K562 (cell line): ENCODE measurements at regions not wholly inside any gene's neighbourhood (a gene's known extent, or its start where the extent isn't known, plus 50 kb on each side); places are given as distances from the start of the nearest gene placed in this dataset.
"Not testable (repeated sequence)": the region's sequence is repeated elsewhere in the genome, so short reads cannot be mapped to it uniquely, and the experiment has no call there.

Experiments used
- ATAC-seq: fragments of 200-7000 bp; cut with Tn5 transposase; 3 replicates; pipeline ENCODE4 v1.9.1; 2020; ENCODE audit warnings: moderate library complexity
- BruUV-seq: library from RNA; stranded (reverse); fragments of 400-500 nt; replicated peaks from 2 replicates; lab custom pipeline; 2021; lab: Mats Ljungman, UMichigan
- CTCF ChIA-PET: fragments of 300-600 bp; formaldehyde crosslinking; extraction: SDS; loops from one replicate; lab custom pipeline; 2021; ENCODE audit warnings: low intra/inter-chr PET ratio; lab: Yijun Ruan, JAX
- POLR2A ChIA-PET: fragments of 300-600, 350-650 bp; sonication (Branson Sonifier 250); formaldehyde crosslinking; extraction: SDS; loops from one replicate; lab custom pipeline; 2021; ENCODE audit warnings: antibody characterized with exemption, inconsistent platforms; lab: Yijun Ruan, JAX
- DNase-seq, 4 experiments: peaks; one replicate each; pipeline versions ENCODE4 v3.0.0 to v3.0.0-alpha.2; 2011 to 2018; ENCODE audit warnings: low spot score in 3 of 4, mixed read lengths in 3 of 4; ENCODE audit errors: extremely low read depth in 1 of 4
- FAIRE-seq: peaks from 2 replicates; lab custom pipeline; 2011; peaks lifted over from hg19 to GRCh38; lab: Jason Lieb, UNC
- H2AFZ ChIP-seq: 2 replicates; pipeline ENCODE4 v1.6.0; 2011; ENCODE audit warnings: low read depth, low read length, control low read depth, inconsistent platforms
- H3K27ac ChIP-seq: fragments of 200-600 bp; 3 replicates; pipeline ENCODE4 v1.8.0; 2011; ENCODE audit warnings: low read depth, mild to moderate bottlenecking, control low read depth, inconsistent platforms, low read length, moderate library complexity, mixed read lengths; ENCODE audit errors: extremely low read depth
- H3K27me3 ChIP-seq, 2 experiments: fragments of 300-600 bp in 1 of 2; 2 replicates in 1 of 2; 3 replicates in 1 of 2; pipeline versions ENCODE4 v1.6.0 to v1.8.0; 2011; ENCODE audit warnings: inconsistent platforms in 2 of 2, low read length in 2 of 2, mild to moderate bottlenecking in 1 of 2, mixed read lengths in 1 of 2, moderate library complexity in 1 of 2; ENCODE audit not compliant: control insufficient read depth in 2 of 2, insufficient read depth in 2 of 2
- H3K36me3 ChIP-seq: fragments of 300-600 bp; 3 replicates; pipeline ENCODE4 v1.8.0; 2011; ENCODE audit warnings: mild to moderate bottlenecking, low read length, inconsistent platforms; ENCODE audit not compliant: control insufficient read depth, insufficient read depth
- H3K4me1 ChIP-seq, 2 experiments: fragments of 200-600 bp in 1 of 2; replicated peaks in 1 of 2; 2 replicates in 1 of 2; 3 replicates in 1 of 2; pipeline versions ENCODE4 v1.5.1 to v1.8.0; 2011; ENCODE audit warnings: inconsistent platforms in 2 of 2, low read length in 2 of 2, mild to moderate bottlenecking in 1 of 2, mixed read lengths in 1 of 2, moderate library complexity in 1 of 2; ENCODE audit not compliant: control insufficient read depth in 2 of 2, insufficient read depth in 2 of 2
- H3K4me2 ChIP-seq: 2 replicates; pipeline ENCODE4 v1.6.1; 2011; ENCODE audit warnings: low read length, control low read depth, inconsistent platforms, mixed read lengths; ENCODE audit not compliant: insufficient read depth
- H3K4me3 ChIP-seq: fragments of 200-600 bp; sonication (generic), shearing (Covaris generic); 2 replicates; pipeline ENCODE4 v1.5.1; 2016; ENCODE audit warnings: control low read depth, inconsistent platforms
- H3K79me2 ChIP-seq: fragments of 200-600 bp; 3 replicates; pipeline ENCODE4 v1.8.0; 2011; ENCODE audit warnings: low read length, inconsistent platforms; ENCODE audit not compliant: control insufficient read depth, insufficient read depth
- H3K9ac ChIP-seq, 2 experiments: 2 replicates each; pipeline versions ENCODE4 v1.6.0 to v1.6.1; 2011; ENCODE audit warnings: low read depth in 2 of 2, low read length in 2 of 2, control low read depth in 1 of 2, inconsistent platforms in 1 of 2, mild to moderate bottlenecking in 1 of 2, mixed read lengths in 1 of 2; ENCODE audit not compliant: insufficient read depth in 1 of 2
- H3K9me1 ChIP-seq: one replicate; pipeline ENCODE4 v1.6.0; 2011; ENCODE audit warnings: inconsistent platforms, mild to moderate bottlenecking, low read length, moderate library complexity; ENCODE audit not compliant: control insufficient read depth, insufficient read depth
- H3K9me3 ChIP-seq: replicated peaks from 2 replicates; pipeline ENCODE4 v1.5.1; 2011; ENCODE audit warnings: low read depth, low read length, inconsistent platforms; ENCODE audit not compliant: control insufficient read depth, insufficient read depth
- H4K20me1 ChIP-seq: replicated peaks from 2 replicates; pipeline ENCODE4 v1.6.1; 2011; ENCODE audit warnings: low read length, inconsistent platforms, mixed read lengths; ENCODE audit not compliant: control insufficient read depth, insufficient read depth
- C11orf30 ChIP-seq: fragments of 450-650 bp; IDR thresholded peaks from 2 replicates; pipeline ENCODE4 v1.6.1; 2016; ENCODE audit warnings: low read depth, mild to moderate bottlenecking
- CBX1 ChIP-seq: sonication (generic); IDR thresholded peaks from 2 replicates; pipeline ENCODE4 v1.6.1; 2016; ENCODE audit warnings: antibody characterized with exemption, low read depth, mild to moderate bottlenecking
- EZH2 ChIP-seq: IDR thresholded peaks from 2 replicates; pipeline ENCODE4 v1.6.1; 2012; ENCODE audit warnings: low read depth, mild to moderate bottlenecking, inconsistent platforms, low read length, borderline replicate concordance
- FIP1L1 ChIP-seq: fragments of 200-400 bp; formaldehyde crosslinking; IDR thresholded peaks from 2 replicates; pipeline ENCODE4 v1.6.1; 2018; ENCODE audit warnings: mild to moderate bottlenecking, low read depth, low read length; ENCODE audit not compliant: poor library complexity, severe bottlenecking
- HMG20A ChIP-seq: fragments of 450-650 bp; formaldehyde crosslinking; conservative IDR thresholded peaks from 2 replicates; pipeline ENCODE4 v1.4.0; 2020; ENCODE audit warnings: mild to moderate bottlenecking, mixed read lengths
- MNT ChIP-seq, 2 experiments: fragments of 450-650 bp; conservative IDR thresholded peaks; 2 replicates each; pipeline ENCODE4 v1.6.1; 2017; ENCODE audit warnings: mild to moderate bottlenecking in 2 of 2, moderate library complexity in 2 of 2
- RBM17 ChIP-seq: fragments of 200-400 bp; formaldehyde crosslinking; IDR thresholded peaks from 2 replicates; pipeline ENCODE4 v1.6.1; 2017; ENCODE audit warnings: low read depth, mild to moderate bottlenecking, low read length, borderline replicate concordance
- RBM22 ChIP-seq: fragments of 200-400 bp; formaldehyde crosslinking; IDR thresholded peaks from 2 replicates; pipeline ENCODE4 v1.6.1; 2018; ENCODE audit warnings: low read length, low read depth; ENCODE audit not compliant: poor library complexity, severe bottlenecking
- TOE1 ChIP-seq, 2 experiments: fragments of 450-650 bp in 1 of 2; sonication (generic) in 1 of 2; formaldehyde crosslinking in 1 of 2; IDR thresholded peaks; 2 replicates each; pipeline versions ENCODE4 v1.7.1 to v1.8.0; 2016 to 2022; ENCODE audit warnings: borderline replicate concordance in 2 of 2, mild to moderate bottlenecking in 2 of 2, antibody characterized with exemption in 1 of 2, inconsistent platforms in 1 of 2, low read depth in 1 of 2, missing genetic modification reagents in 1 of 2, moderate library complexity in 1 of 2
- ZBTB1 ChIP-seq: sonication (generic); formaldehyde crosslinking; IDR thresholded peaks from 2 replicates; pipeline ENCODE4 v1.8.1; 2023; ENCODE audit warnings: missing genetic modification reagents, low read depth, mild to moderate bottlenecking, borderline replicate concordance
- ZKSCAN1 ChIP-seq: fragments of 150-350 bp; IDR thresholded peaks from 2 replicates; pipeline ENCODE4 v1.6.1; 2016; ENCODE audit warnings: low read depth, low read length
- ZNF23 ChIP-seq: fragments of 250-450 bp; sonication (Bioruptor Pico); IDR thresholded peaks from 2 replicates; pipeline ENCODE4 v1.4.0; 2020; ENCODE audit warnings: mild to moderate bottlenecking
- ZNF239 ChIP-seq: fragments of 250-450 bp; sonication (Bioruptor Pico); IDR thresholded peaks from 2 replicates; pipeline ENCODE4 v1.4.0; 2020; ENCODE audit warnings: mild to moderate bottlenecking
- ZNF3 ChIP-seq: fragments of 250-450 bp; sonication (Bioruptor Pico); IDR thresholded peaks from 2 replicates; pipeline ENCODE4 v1.5.0; 2021; ENCODE audit warnings: mild to moderate bottlenecking, moderate library complexity
- ZNF780A ChIP-seq: fragments of 250-450 bp; sonication (Bioruptor Pico); IDR thresholded peaks from 2 replicates; pipeline ENCODE4 v1.5.0; 2021; ENCODE audit warnings: mild to moderate bottlenecking
- WGBS: fragments of 100-300 bp; shearing (Covaris generic); methylation state at CpG from one replicate; pipeline ENCODE4 v1.1.6; 2016; ENCODE audit warnings: low coverage, mixed read lengths; ENCODE audit not compliant: insufficient coverage; ENCODE audit errors: missing lambda C conversion rate; 5-methylcytosine and 5-hydroxymethylcytosine counted together
- in situ Hi-C: fragments of 300-500 bp; cut with MboI; formaldehyde crosslinking; loops from 4 replicates; pipeline ENCODE4 v1.15.0; 2018; ENCODE audit warnings: inconsistent platforms, mixed read lengths
- intact Hi-C: fragments of 100-400 bp; cut with micrococcal nuclease; formaldehyde crosslinking; loops from 2 replicates; pipeline ENCODE4 v1.14.2; 2022

- TF ChIP-seq RBM17: no peak
- TF ChIP-seq ZBTB1 (CRISPR knock-in tag): no peak
- no peak for TF ChIP-seq CBX1
- TF ChIP-seq FIP1L1: no peak
- TF ChIP-seq ZNF780A (CRISPR knock-in tag): no peak
- no peak for TF ChIP-seq C11orf30
- TF ChIP-seq ZNF23 (CRISPR knock-in tag): no peak
- no peak for TF ChIP-seq ZNF239 (CRISPR knock-in tag)
- TF ChIP-seq TOE1 (IDR thresholded peaks at IDR 0.05; ENCODE audit: borderline replicate concordance): no peak
- TF ChIP-seq TOE1 (CRISPR knock-in tag; IDR thresholded peaks at IDR 0.05; ENCODE audit: borderline replicate concordance, low read depth): no peak
- TF ChIP-seq EZH2: no peak
- no peak for TF ChIP-seq MNT (conservative IDR thresholded peaks at IDR 0.05)
- TF ChIP-seq RBM22: no peak
- TF ChIP-seq ZNF3 (CRISPR knock-in tag): no peak
- no peak for TF ChIP-seq ZKSCAN1
- TF ChIP-seq HMG20A (CRISPR knock-in tag): no peak
Observed at GRCh38 chr7:68893411-68893810, 704.9 kb upstream of the AUTS2 start (continued).

GRCh38 chr7:68899156-68899555, 699.1 kb upstream of the AUTS2 start:
- H2AFZ ChIP-seq, FAIRE-seq, H3K79me2 ChIP-seq, intact Hi-C loops, H3K27ac ChIP-seq, H3K9me3 ChIP-seq, H4K20me1 ChIP-seq, H3K4me1 ChIP-seq, H3K27me3 ChIP-seq, BruUV-seq, H3K9me1 ChIP-seq, H3K9ac ChIP-seq, H3K36me3 ChIP-seq, H3K4me3 ChIP-seq, in situ Hi-C loops, ATAC-seq, H3K4me2 ChIP-seq, CTCF ChIA-PET, DNase-seq: not testable (repeated sequence)
- WGBS: 2% methylated on average over 6 of the region's 6 CpGs
- POLR2A ChIA-PET: interaction anchor here (0.6 kb wide), 1 partner anchor 1148 kb away, joined by 3 read pairs; no protein-coding TSS in a partner anchor
